ENCODE measurements at regions not wholly inside any gene's neighbourhood (a gene's known extent, or its start where the extent isn't known, plus 50 kb on each side); places are given as distances from the start of the nearest gene placed in this dataset.
"Not testable (repeated sequence)": the region's sequence is repeated elsewhere in the genome, so short reads cannot be mapped to it uniquely, and the experiment has no call there.

- no peaks in the 10 kb centered on the region for H4K20me1 ChIP-seq (ENCODE audit: insufficient read depth)
- H3K9me2 ChIP-seq (ENCODE audit: insufficient read depth, low read length), result no peaks in the 10 kb centered on the region
- no peaks in the 10 kb centered on the region for H3K36me3 ChIP-seq (ENCODE audit: insufficient read depth, low read length)
- no peak overlapping the region for H3K27ac ChIP-seq (ENCODE audit: low read length)
- H3K79me2 ChIP-seq (replicated peaks; ENCODE audit: insufficient read depth, low read length), result no peaks in the 10 kb centered on the region
- no peak overlapping the region for H3K9ac ChIP-seq (ENCODE audit: low read length)
- no peaks in the 10 kb centered on the region for H3F3A ChIP-seq (ENCODE audit: insufficient read depth, low read length, poor library complexity, severe bottlenecking)
- TF ChIP-seq POLR2AphosphoS5 (IDR thresholded peaks at IDR 0.05) (no peak), SMC3 (conservative IDR thresholded peaks at IDR 0.05; ENCODE audit: poor library complexity) (no peak), EP300 (conservative IDR thresholded peaks at IDR 0.05; ENCODE audit: poor library complexity, severe bottlenecking) (no peak), MXI1 (conservative IDR thresholded peaks at IDR 0.05; ENCODE audit: poor library complexity, severe bottlenecking) (no peak), EZH2 (IDR thresholded peaks at IDR 0.05; ENCODE audit: borderline replicate concordance, insufficient read depth, low read length, poor library complexity, severe bottlenecking) (no peak), CTCF (IDR thresholded peaks at IDR 0.05; ENCODE audit: poor library complexity, severe bottlenecking) (no peak), REST (IDR thresholded peaks at IDR 0.05; ENCODE audit: borderline replicate concordance) (no peak), TAF1 (IDR thresholded peaks at IDR 0.05; ENCODE audit: low read depth) (no peak), RAD21 (conservative IDR thresholded peaks at IDR 0.05) (no peak)
- H2AFZ ChIP-seq (ENCODE audit: low read depth, low read length), result no peak overlapping the region
- no peaks in the 10 kb centered on the region for H3K9me3 ChIP-seq (ENCODE audit: low read length)
- no peak overlapping the region for H3K4me3 ChIP-seq (ENCODE audit: low read length)
- no peak overlapping the region for H3K4me2 ChIP-seq (ENCODE audit: low read length)
- no peaks in the 10 kb centered on the region for H3K27me3 ChIP-seq (ENCODE audit: insufficient read depth, low read depth, low read length)
Measured at GRCh38 chr14:25375639-25376038, 325.7 kb upstream of the STXBP6 start.

GRCh38 chr14:25371068-25371467, 321.1 kb upstream of the STXBP6 start:
- Histone ChIP-seq H3K4me3 (ENCODE audit: low read length) (no peak overlapping the region), H3K27me3 (ENCODE audit: insufficient read depth, low read depth, low read length) (no peaks in the 10 kb centered on the region), H3K9ac (ENCODE audit: low read length) (no peak overlapping the region), H3K36me3 (ENCODE audit: insufficient read depth, low read length) (no peaks in the 10 kb centered on the region), H3K9me2 (ENCODE audit: insufficient read depth, low read length) (no peaks in the 10 kb centered on the region), H3K27ac (ENCODE audit: low read length) (no peak overlapping the region), H3F3A (ENCODE audit: insufficient read depth, low read length, poor library complexity, severe bottlenecking) (no peaks in the 10 kb centered on the region), H2AFZ (ENCODE audit: low read depth, low read length) (no peak overlapping the region), H3K4me2 (ENCODE audit: low read length) (no peak overlapping the region), H3K79me2 (replicated peaks; ENCODE audit: insufficient read depth, low read length) (no peaks in the 10 kb centered on the region), H3K9me3 (ENCODE audit: low read length) (no peaks in the 10 kb centered on the region), H4K20me1 (ENCODE audit: insufficient read depth) (no peaks in the 10 kb centered on the region)
- no peak for TF ChIP-seq EZH2 (IDR thresholded peaks at IDR 0.05; ENCODE audit: borderline replicate concordance, insufficient read depth, low read length, poor library complexity, severe bottlenecking)

GRCh38 chr14:25370057-25370456, 320.1 kb upstream of the STXBP6 start:
- not testable (repeated sequence) for H3F3A ChIP-seq (ENCODE audit: insufficient read depth, low read length, poor library complexity, severe bottlenecking); H3K4me2 ChIP-seq (ENCODE audit: low read length); H3K4me3 ChIP-seq (ENCODE audit: low read length); H3K79me2 ChIP-seq (replicated peaks; ENCODE audit: insufficient read depth, low read length); H4K20me1 ChIP-seq (ENCODE audit: insufficient read depth); H2AFZ ChIP-seq (ENCODE audit: low read depth, low read length); H3K27me3 ChIP-seq (ENCODE audit: insufficient read depth, low read depth, low read length); H3K27ac ChIP-seq (ENCODE audit: low read length); H3K9me3 ChIP-seq (ENCODE audit: low read length); H3K9ac ChIP-seq (ENCODE audit: low read length); H3K36me3 ChIP-seq (ENCODE audit: insufficient read depth, low read length); H3K9me2 ChIP-seq (ENCODE audit: insufficient read depth, low read length)
